ENCODE measurements at regions not wholly inside any gene's neighbourhood (a gene's known extent, or its start where the extent isn't known, plus 50 kb on each side); places are given as distances from the start of the nearest gene placed in this dataset.

DNA sequence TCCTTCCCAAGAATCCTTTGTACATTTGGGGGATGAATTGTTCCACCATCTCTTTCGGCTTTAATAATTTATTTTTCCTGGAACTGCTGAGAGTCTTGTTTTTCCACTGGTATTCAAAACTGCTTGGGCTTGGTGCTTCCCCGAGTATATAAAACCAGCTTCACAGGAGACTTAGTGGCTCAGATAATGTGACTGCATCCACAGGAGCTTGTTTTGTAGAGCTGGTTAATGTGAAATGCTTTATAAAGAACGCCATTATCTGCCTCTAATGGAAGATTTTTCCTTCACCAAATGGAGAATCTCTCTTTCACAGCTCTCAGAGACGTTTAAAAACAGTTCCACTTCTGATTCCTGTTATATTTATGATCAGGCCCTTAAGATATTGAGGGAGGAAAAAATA lies 935.5 kb downstream of the RAB28 start:
- no peak for DNase-seq
- H3K27me3 ChIP-seq (ENCODE audit: insufficient read depth, low read depth, severe bottlenecking), result no peaks in the 10 kb centered on the region
- TF ChIP-seq, protein P1, sequence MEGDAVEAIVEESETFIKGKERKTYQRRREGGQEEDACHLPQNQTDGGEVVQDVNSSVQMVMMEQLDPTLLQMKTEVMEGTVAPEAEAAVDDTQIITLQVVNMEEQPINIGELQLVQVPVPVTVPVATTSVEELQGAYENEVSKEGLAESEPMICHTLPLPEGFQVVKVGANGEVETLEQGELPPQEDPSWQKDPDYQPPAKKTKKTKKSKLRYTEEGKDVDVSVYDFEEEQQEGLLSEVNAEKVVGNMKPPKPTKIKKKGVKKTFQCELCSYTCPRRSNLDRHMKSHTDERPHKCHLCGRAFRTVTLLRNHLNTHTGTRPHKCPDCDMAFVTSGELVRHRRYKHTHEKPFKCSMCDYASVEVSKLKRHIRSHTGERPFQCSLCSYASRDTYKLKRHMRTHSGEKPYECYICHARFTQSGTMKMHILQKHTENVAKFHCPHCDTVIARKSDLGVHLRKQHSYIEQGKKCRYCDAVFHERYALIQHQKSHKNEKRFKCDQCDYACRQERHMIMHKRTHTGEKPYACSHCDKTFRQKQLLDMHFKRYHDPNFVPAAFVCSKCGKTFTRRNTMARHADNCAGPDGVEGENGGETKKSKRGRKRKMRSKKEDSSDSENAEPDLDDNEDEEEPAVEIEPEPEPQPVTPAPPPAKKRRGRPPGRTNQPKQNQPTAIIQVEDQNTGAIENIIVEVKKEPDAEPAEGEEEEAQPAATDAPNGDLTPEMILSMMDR (IDR thresholded peaks at IDR 0.05; ENCODE audit: low read depth, low read length), result no peak

GRCh38 chr4:12545812-12546211 lies 938.3 kb downstream of the RAB28 start:
- Histone ChIP-seq H3K9me3 (ENCODE audit: severe bottlenecking) (no peaks in the 10 kb centered on the region), H3K36me3 (no peaks in the 10 kb centered on the region), H3K27ac (no peak overlapping the region), H3K4me3 (ENCODE audit: low read depth, low read length) (no peak overlapping the region), H3K27me3 (ENCODE audit: insufficient read depth, low read depth, severe bottlenecking) (no peaks in the 10 kb centered on the region)
- TF ChIP-seq, protein P1 (IDR thresholded peaks at IDR 0.05; ENCODE audit: low read depth, low read length), result no peak
- DNase-seq, result no peak

More for the DNA sequence above, 935.5 kb downstream of the RAB28 start:
- Histone ChIP-seq H3K36me3 (no peaks in the 10 kb centered on the region), H3K27ac (no peak overlapping the region), H3K4me3 (ENCODE audit: low read depth, low read length) (no peak overlapping the region), H3K9me3 (ENCODE audit: severe bottlenecking) (no peaks in the 10 kb centered on the region)

- Histone ChIP-seq H3K4me3 (ENCODE audit: low read depth, low read length) (no peak overlapping the region), H3K27ac (no peak overlapping the region), H3K9me3 (ENCODE audit: severe bottlenecking) (no peaks in the 10 kb centered on the region), H3K36me3 (no peaks in the 10 kb centered on the region), H3K27me3 (ENCODE audit: insufficient read depth, low read depth, severe bottlenecking) (no peaks in the 10 kb centered on the region)
- TF ChIP-seq, protein P1 (IDR thresholded peaks at IDR 0.05; ENCODE audit: low read depth, low read length), result no peak
- no peak for DNase-seq
These were observed 946.0 kb downstream of the RAB28 start for GRCh38 chr4:12538162-12538561.

DNA sequence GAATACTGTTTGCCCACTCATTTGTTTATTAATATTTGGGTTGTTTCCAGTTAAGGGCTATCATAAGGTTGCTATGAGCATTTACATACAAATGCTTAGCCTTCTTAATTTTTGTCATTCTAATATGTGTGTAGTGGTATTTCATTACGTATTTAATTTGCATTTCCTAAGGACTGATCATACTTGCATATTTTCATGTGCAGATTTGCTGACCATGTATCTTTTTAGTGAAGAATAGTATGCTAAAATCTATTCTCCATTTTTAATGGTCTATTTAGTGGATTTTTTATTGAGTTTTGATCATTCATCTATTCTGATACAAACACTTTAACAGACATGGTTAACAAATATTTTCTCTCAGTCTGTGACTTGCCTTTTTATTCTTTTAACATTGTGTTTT lies 949.5 kb downstream of the RAB28 start:
- H3K27me3 ChIP-seq (ENCODE audit: insufficient read depth, low read depth, severe bottlenecking), result no peaks in the 10 kb centered on the region
- H3K9me3 ChIP-seq (ENCODE audit: severe bottlenecking), result no peaks in the 10 kb centered on the region
- TF ChIP-seq, protein P1 (IDR thresholded peaks at IDR 0.05; ENCODE audit: low read depth, low read length), result no peak
- no peak for DNase-seq
- H3K27ac ChIP-seq, result no peak overlapping the region
- H3K36me3 ChIP-seq, result no peaks in the 10 kb centered on the region
- no peak overlapping the region for H3K4me3 ChIP-seq (ENCODE audit: low read depth, low read length)

GRCh38 chr4:12519426-12519825 lies 964.7 kb downstream of the RAB28 start:
- no peaks in the 10 kb centered on the region for H3K36me3 ChIP-seq
- DNase-seq, result no peak
- no peaks in the 10 kb centered on the region for H3K27me3 ChIP-seq (ENCODE audit: insufficient read depth, low read depth, severe bottlenecking)
- TF ChIP-seq, protein P1 (IDR thresholded peaks at IDR 0.05; ENCODE audit: low read depth, low read length), result no peak
- no peak overlapping the region for H3K4me3 ChIP-seq (ENCODE audit: low read depth, low read length)
- H3K9me3 ChIP-seq (ENCODE audit: severe bottlenecking), result peaks cover 8% of the 10 kb centered on the region
- H3K27ac ChIP-seq, result no peak overlapping the region

DNA sequence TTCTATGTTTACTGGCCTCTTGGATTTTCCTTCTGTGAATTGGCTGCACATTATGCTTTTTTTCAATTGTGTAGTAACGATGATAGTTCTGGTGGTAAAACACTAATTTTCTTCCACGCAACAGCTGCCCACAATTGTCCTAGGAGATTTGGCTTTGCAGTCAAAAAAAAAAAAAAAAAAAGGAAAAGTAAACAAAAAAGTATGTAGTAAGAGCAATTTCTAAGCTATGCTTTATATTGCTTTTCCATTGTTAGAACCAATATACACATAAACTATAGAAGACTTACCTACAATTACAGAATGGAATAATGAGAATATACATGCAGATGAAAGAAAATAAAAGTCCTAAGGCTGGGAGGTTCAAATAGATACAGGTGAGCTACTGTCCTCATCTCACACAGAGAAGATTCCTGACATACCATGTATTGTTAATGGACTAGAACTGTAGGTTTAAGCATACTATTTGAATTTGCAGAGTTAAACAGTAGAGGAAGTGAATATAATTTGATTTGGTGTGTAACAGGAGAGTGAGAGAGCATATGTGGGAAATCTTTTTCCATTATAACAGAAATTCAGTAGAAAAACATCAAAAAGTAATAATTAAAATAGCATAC lies 976.2 kb downstream of the RAB28 start:
- Histone ChIP-seq H3K4me3 (ENCODE audit: low read depth, low read length) (no peak overlapping the region), H3K9me3 (ENCODE audit: severe bottlenecking) (no peaks in the 10 kb centered on the region), H3K27ac (no peak overlapping the region), H3K36me3 (no peaks in the 10 kb centered on the region), H3K27me3 (ENCODE audit: insufficient read depth, low read depth, severe bottlenecking) (no peaks in the 10 kb centered on the region)
- TF ChIP-seq, protein P1 (IDR thresholded peaks at IDR 0.05; ENCODE audit: low read depth, low read length), result no peak
- DNase-seq, result no peak
